Right ventricle myocardium superior (tissue), 1 donor: ENCODE measurements at regions not wholly inside any gene's neighbourhood (a gene's known extent, or its start where the extent isn't known, plus 50 kb on each side); places are given as distances from the start of the nearest gene placed in this dataset.
"Not testable (repeated sequence)": the region's sequence is repeated elsewhere in the genome, so short reads cannot be mapped to it uniquely, and the experiment has no call there.

Source experiments
- ATAC-seq: fragments of 200-7000 bp; cut with Tn5 transposase; one replicate; pipeline ENCODE4 v1.9.1; 2020; ENCODE audit warnings: mild to moderate bottlenecking; ENCODE audit not compliant: poor library complexity
- DNase-seq: peaks from one replicate; pipeline ENCODE4 v3.0.0-alpha.2; 2020
- intact Hi-C: fragments of 100-400 bp; cut with DNase I; formaldehyde crosslinking; loops from one replicate; pipeline ENCODE4 v1.11.2; 2022
- donor health status: DM: no; HTN: yes; CAD: no; lungs with severe emphysema.

GRCh38 chr5:2817031-2817603 lies 65.6 kb upstream of the IRX2 start:
- no peak for DNase-seq
- no peak for ATAC-seq
- intact Hi-C loops = no loop called here

GRCh38 chr5:2813678-2814077 lies 62.2 kb upstream of the IRX2 start:
- intact Hi-C loops = no loop called here
- no peak for ATAC-seq
- no peak for DNase-seq

GRCh38 chr5:2810644-2811043 lies 59.2 kb upstream of the IRX2 start:
- intact Hi-C loops = no loop called here
- ATAC-seq (no peak), DNase-seq (no peak)

GRCh38 chr5:2807244-2807643 lies 55.8 kb upstream of the IRX2 start:
- DNase-seq, intact Hi-C loops, ATAC-seq: not testable (repeated sequence)

GRCh38 chr5:2806176-2806575 lies 54.7 kb upstream of the IRX2 start:
- intact Hi-C loops = no loop called here
- DNase-seq (no peak), ATAC-seq (no peak)

GRCh38 chr5:2805080-2805479 lies 53.6 kb upstream of the IRX2 start:
- intact Hi-C loops = no loop called here
- ATAC-seq (no peak), DNase-seq (no peak)

- DNase-seq (no peak), ATAC-seq (no peak)
- intact Hi-C loops = no loop called here
Observed at GRCh38 chr5:2803751-2804150, 52.3 kb upstream of the IRX2 start.

- no peak for ATAC-seq
- no peak for DNase-seq
- intact Hi-C loops = no loop called here
Observed at GRCh38 chr5:2802693-2803365, 51.4 kb upstream of the IRX2 start.

GRCh38 chr5:2801577-2802525 lies 50.4 kb upstream of the IRX2 start:
- no peak for ATAC-seq
- DNase-seq = no peak
- intact Hi-C loops = no loop called here
